ENCODE measurements at regions not wholly inside any gene's neighbourhood (a gene's known extent, or its start where the extent isn't known, plus 50 kb on each side); places are given as distances from the start of the nearest gene placed in this dataset.

- no peak for TF ChIP-seq CTCF (IDR thresholded peaks at IDR 0.05; ENCODE audit: unreplicated experiment)
- H3K9me3 Mint-ChIP-seq (ENCODE audit: unreplicated experiment), result no peaks in the 10 kb centered on the region
- no peak overlapping the region for H3K4me3 Mint-ChIP-seq (ENCODE audit: unreplicated experiment)
- no peak for DNase-seq (ENCODE audit: unreplicated experiment)
- intact Hi-C loops (cut with micrococcal nuclease), result no loop called here
- no peak overlapping the region for H3K27ac Mint-ChIP-seq (ENCODE audit: low read depth, unreplicated experiment)
- no peaks in the 10 kb centered on the region for H3K27me3 Mint-ChIP-seq (ENCODE audit: insufficient read depth, unreplicated experiment)
- ChIA-PET CTCF (no interaction called here), POLR2A (no interaction called here)
- no peaks in the 10 kb centered on the region for H3K4me1 Mint-ChIP-seq (ENCODE audit: insufficient read depth, unreplicated experiment)
- H3K36me3 Mint-ChIP-seq (ENCODE audit: insufficient read depth, unreplicated experiment), result no peaks in the 10 kb centered on the region
- no TSS peak for BruUV-seq (replicated peaks)
Measured at GRCh38 chr2:193891023-193891422, 1696.3 kb upstream of the TMEFF2 start.

- no peaks in the 10 kb centered on the region for H3K36me3 Mint-ChIP-seq (ENCODE audit: insufficient read depth, unreplicated experiment)
- CTCF ChIA-PET, result interaction anchor here (0.6 kb wide), 1 partner anchor 425 kb away, joined by 3 read pairs; no protein-coding TSS in a partner anchor
Measured at GRCh38 chr2:193885419-193885818, 1690.7 kb upstream of the TMEFF2 start.

GRCh38 chr2:193883820-193884219, 1689.1 kb upstream of the TMEFF2 start:
- Mint-ChIP-seq H3K27ac (ENCODE audit: low read depth, unreplicated experiment) (no peak overlapping the region), H3K4me3 (ENCODE audit: unreplicated experiment) (no peak overlapping the region), H3K27me3 (ENCODE audit: insufficient read depth, unreplicated experiment) (no peaks in the 10 kb centered on the region), H3K36me3 (ENCODE audit: insufficient read depth, unreplicated experiment) (no peaks in the 10 kb centered on the region), H3K4me1 (ENCODE audit: insufficient read depth, unreplicated experiment) (no peaks in the 10 kb centered on the region), H3K9me3 (ENCODE audit: unreplicated experiment) (peaks cover 14% of the 10 kb centered on the region)
- no peak for TF ChIP-seq CTCF (IDR thresholded peaks at IDR 0.05; ENCODE audit: unreplicated experiment)
- no TSS peak for BruUV-seq (replicated peaks)
- CTCF ChIA-PET, result no interaction called here
- intact Hi-C loops (cut with micrococcal nuclease), result no loop called here
- DNase-seq (ENCODE audit: unreplicated experiment), result no peak
- POLR2A ChIA-PET, result no interaction called here

More at GRCh38 chr2:193885419-193885818, 1690.7 kb upstream of the TMEFF2 start:
- intact Hi-C loops (cut with micrococcal nuclease), result no loop called here
- no peak for TF ChIP-seq CTCF (IDR thresholded peaks at IDR 0.05; ENCODE audit: unreplicated experiment)
- peaks cover 14% of the 10 kb centered on the region for H3K9me3 Mint-ChIP-seq (ENCODE audit: unreplicated experiment)
- no peak overlapping the region for H3K27ac Mint-ChIP-seq (ENCODE audit: low read depth, unreplicated experiment)
- no TSS peak for BruUV-seq (replicated peaks)
- H3K4me1 Mint-ChIP-seq (ENCODE audit: insufficient read depth, unreplicated experiment), result no peaks in the 10 kb centered on the region
- POLR2A ChIA-PET, result no interaction called here
- no peak overlapping the region for H3K4me3 Mint-ChIP-seq (ENCODE audit: unreplicated experiment)
- H3K27me3 Mint-ChIP-seq (ENCODE audit: insufficient read depth, unreplicated experiment), result no peaks in the 10 kb centered on the region
- no peak for DNase-seq (ENCODE audit: unreplicated experiment)

- no peak overlapping the region for H3K27ac Mint-ChIP-seq (ENCODE audit: low read depth, unreplicated experiment)
- ChIA-PET CTCF (no interaction called here), POLR2A (no interaction called here)
- no peak for TF ChIP-seq CTCF (IDR thresholded peaks at IDR 0.05; ENCODE audit: unreplicated experiment)
- BruUV-seq (replicated peaks), result no TSS peak
- no peaks in the 10 kb centered on the region for H3K27me3 Mint-ChIP-seq (ENCODE audit: insufficient read depth, unreplicated experiment)
- H3K4me3 Mint-ChIP-seq (ENCODE audit: unreplicated experiment), result no peak overlapping the region
- peaks cover 6% of the 10 kb centered on the region for H3K9me3 Mint-ChIP-seq (ENCODE audit: unreplicated experiment)
- no peak for DNase-seq (ENCODE audit: unreplicated experiment)
- intact Hi-C loops (cut with micrococcal nuclease), result no loop called here
- H3K4me1 Mint-ChIP-seq (ENCODE audit: insufficient read depth, unreplicated experiment), result no peaks in the 10 kb centered on the region
- H3K36me3 Mint-ChIP-seq (ENCODE audit: insufficient read depth, unreplicated experiment), result no peaks in the 10 kb centered on the region
Measured at GRCh38 chr2:193876980-193877379, 1682.2 kb upstream of the TMEFF2 start.
